ENCODE measurements at regions not wholly inside any gene's neighbourhood (a gene's known extent, or its start where the extent isn't known, plus 50 kb on each side); places are given as distances from the start of the nearest gene placed in this dataset.

DNA sequence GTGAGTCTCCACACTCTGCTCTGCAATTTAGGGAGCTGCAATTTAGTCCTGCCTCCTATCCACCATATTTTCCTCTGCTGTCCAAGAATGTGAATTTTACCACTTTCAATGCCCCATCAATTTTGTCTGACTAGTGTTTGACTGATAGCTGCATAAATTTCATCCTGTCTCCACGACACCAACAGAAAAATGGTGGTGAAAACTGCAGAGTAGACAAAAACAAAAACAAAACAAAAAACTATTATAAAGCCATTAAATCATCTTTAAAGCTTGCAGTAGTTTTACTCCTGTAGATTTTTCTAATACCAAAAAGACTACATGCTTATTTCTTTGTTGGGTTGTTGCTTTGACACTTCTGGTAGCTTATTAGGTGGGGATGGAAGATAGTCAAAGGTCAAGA is 322.0 kb downstream of the PAX1 start:
- Histone ChIP-seq H3K9me3 (ENCODE audit: control insufficient read depth in 2 of 3, insufficient read depth in 1 of 3, low read length in 3 of 3) (no peaks in the 10 kb centered on the region), H3K4me1 (ENCODE audit: control insufficient read depth in 2 of 3, insufficient read depth in 2 of 3, low read depth in 1 of 3, low read length in 3 of 3) (no peaks in the 10 kb centered on the region), H3K4me3 (ENCODE audit: low read length in 3 of 3) (no peak overlapping the region), H3K9ac (ENCODE audit: low read length in 3 of 3) (no peak overlapping the region), H3K36me3 (ENCODE audit: control insufficient read depth in 2 of 3, insufficient read depth in 3 of 3, low read length in 3 of 3) (no peaks in the 10 kb centered on the region), H3K27me3 (ENCODE audit: control insufficient read depth, insufficient read depth, low read length) (no peaks in the 10 kb centered on the region), H3K27ac (ENCODE audit: low read depth in 2 of 2, low read length in 2 of 2) (no peak overlapping the region)
- no peak for DNase-seq
- intact Hi-C loops (cut with DNase I): no loop called here
- TF ChIP-seq, protein P1, sequence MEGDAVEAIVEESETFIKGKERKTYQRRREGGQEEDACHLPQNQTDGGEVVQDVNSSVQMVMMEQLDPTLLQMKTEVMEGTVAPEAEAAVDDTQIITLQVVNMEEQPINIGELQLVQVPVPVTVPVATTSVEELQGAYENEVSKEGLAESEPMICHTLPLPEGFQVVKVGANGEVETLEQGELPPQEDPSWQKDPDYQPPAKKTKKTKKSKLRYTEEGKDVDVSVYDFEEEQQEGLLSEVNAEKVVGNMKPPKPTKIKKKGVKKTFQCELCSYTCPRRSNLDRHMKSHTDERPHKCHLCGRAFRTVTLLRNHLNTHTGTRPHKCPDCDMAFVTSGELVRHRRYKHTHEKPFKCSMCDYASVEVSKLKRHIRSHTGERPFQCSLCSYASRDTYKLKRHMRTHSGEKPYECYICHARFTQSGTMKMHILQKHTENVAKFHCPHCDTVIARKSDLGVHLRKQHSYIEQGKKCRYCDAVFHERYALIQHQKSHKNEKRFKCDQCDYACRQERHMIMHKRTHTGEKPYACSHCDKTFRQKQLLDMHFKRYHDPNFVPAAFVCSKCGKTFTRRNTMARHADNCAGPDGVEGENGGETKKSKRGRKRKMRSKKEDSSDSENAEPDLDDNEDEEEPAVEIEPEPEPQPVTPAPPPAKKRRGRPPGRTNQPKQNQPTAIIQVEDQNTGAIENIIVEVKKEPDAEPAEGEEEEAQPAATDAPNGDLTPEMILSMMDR (IDR thresholded peaks at IDR 0.05; ENCODE audit: borderline replicate concordance, extremely low read depth, insufficient read depth): no peak
- no peak for FAIRE-seq

DNA sequence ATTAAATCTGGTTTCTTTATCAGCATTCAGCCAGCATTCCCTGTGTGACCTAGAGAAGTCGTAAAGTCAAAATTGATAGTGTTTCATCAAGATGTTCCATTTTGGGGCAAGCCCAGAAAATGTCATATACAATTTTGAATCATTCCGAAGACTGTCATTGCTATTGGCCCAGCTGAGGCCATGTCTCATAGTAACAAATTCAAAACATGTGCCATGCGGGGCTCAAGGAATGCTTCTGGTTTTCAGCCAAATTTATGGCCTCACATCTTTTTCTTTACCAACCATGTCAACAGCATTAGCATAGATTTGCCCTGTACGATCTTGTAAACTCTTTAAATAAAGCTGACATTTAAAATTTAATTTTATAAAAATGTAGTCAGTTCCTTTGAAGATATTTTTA is 314.7 kb downstream of the PAX1 start:
- intact Hi-C loops (cut with DNase I): no loop called here
- no peaks in the 10 kb centered on the region for H3K4me1 ChIP-seq (ENCODE audit: control insufficient read depth in 2 of 3, insufficient read depth in 2 of 3, low read depth in 1 of 3, low read length in 3 of 3)
- H3K27ac ChIP-seq (ENCODE audit: low read depth in 2 of 2, low read length in 2 of 2): no peak overlapping the region
- TF ChIP-seq, protein P1 (IDR thresholded peaks at IDR 0.05; ENCODE audit: borderline replicate concordance, extremely low read depth, insufficient read depth): no peak
- H3K27me3 ChIP-seq (ENCODE audit: control insufficient read depth, insufficient read depth, low read length): no peaks in the 10 kb centered on the region
- no peaks in the 10 kb centered on the region for H3K9me3 ChIP-seq (ENCODE audit: control insufficient read depth in 2 of 3, insufficient read depth in 1 of 3, low read length in 3 of 3)
- no peaks in the 10 kb centered on the region for H3K36me3 ChIP-seq (ENCODE audit: control insufficient read depth in 2 of 3, insufficient read depth in 3 of 3, low read length in 3 of 3)
- no peak overlapping the region for H3K4me3 ChIP-seq (ENCODE audit: low read length in 3 of 3)
- FAIRE-seq (no peak), DNase-seq (no peak)
- H3K9ac ChIP-seq (ENCODE audit: low read length in 3 of 3): no peak overlapping the region

DNA sequence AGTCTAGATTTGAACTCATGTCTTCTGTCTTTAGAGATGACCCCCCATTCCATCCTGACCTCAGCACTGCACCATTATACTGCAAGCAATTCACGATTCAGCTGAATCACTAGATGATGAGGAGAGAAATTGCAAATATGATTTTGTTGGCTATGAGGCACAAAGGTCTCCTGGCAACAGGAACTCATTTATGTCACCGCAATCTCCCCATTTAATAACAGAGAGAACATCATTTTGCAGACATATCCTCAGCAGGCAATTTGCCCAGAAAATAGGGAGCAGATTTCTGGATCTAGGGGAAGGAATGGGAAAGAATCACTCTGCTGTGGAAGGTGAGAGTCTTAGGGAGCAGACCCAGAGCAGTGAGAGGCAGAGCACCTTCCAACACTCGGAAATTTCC is 303.0 kb downstream of the PAX1 start:
- DNase-seq: no peak
- H3K9me3 ChIP-seq (ENCODE audit: control insufficient read depth in 2 of 3, insufficient read depth in 1 of 3, low read length in 3 of 3): no peaks in the 10 kb centered on the region
- H3K4me1 ChIP-seq (ENCODE audit: control insufficient read depth in 2 of 3, insufficient read depth in 2 of 3, low read depth in 1 of 3, low read length in 3 of 3): no peaks in the 10 kb centered on the region
- H3K27me3 ChIP-seq (ENCODE audit: control insufficient read depth, insufficient read depth, low read length): no peaks in the 10 kb centered on the region
- FAIRE-seq: no peak
- H3K27ac ChIP-seq (ENCODE audit: low read depth in 2 of 2, low read length in 2 of 2): no peak overlapping the region
- no peaks in the 10 kb centered on the region for H3K36me3 ChIP-seq (ENCODE audit: control insufficient read depth in 2 of 3, insufficient read depth in 3 of 3, low read length in 3 of 3)
- TF ChIP-seq, protein P1 (IDR thresholded peaks at IDR 0.05; ENCODE audit: borderline replicate concordance, extremely low read depth, insufficient read depth): no peak
- H3K4me3 ChIP-seq (ENCODE audit: low read length in 3 of 3): no peak overlapping the region
- H3K9ac ChIP-seq (ENCODE audit: low read length in 3 of 3): no peak overlapping the region
- intact Hi-C loops (cut with DNase I): no loop called here

DNA sequence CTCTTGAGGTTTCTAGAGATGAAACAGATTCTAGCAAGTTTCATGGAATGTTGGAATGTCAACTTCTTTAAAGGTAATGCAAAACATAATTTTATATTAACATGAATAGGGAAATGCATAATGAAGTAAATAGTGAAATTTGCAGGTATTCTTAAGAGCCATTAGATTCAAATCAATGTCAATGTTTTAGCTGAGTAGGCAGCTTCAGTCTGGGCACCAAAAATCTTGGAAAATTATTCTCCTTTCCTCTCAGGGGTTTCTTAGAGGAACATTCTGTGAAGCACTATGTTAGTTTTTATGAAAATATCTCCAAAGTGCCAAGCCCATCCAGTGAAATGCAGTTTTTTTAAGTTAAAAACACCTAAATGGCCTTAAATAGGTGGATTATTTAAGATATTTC is 300.8 kb downstream of the PAX1 start:
- no peak for FAIRE-seq
- TF ChIP-seq, protein P1 (IDR thresholded peaks at IDR 0.05; ENCODE audit: borderline replicate concordance, extremely low read depth, insufficient read depth): no peak
- Histone ChIP-seq H3K4me1 (ENCODE audit: control insufficient read depth in 2 of 3, insufficient read depth in 2 of 3, low read depth in 1 of 3, low read length in 3 of 3) (no peaks in the 10 kb centered on the region), H3K4me3 (ENCODE audit: low read length in 3 of 3) (no peak overlapping the region), H3K27me3 (ENCODE audit: control insufficient read depth, insufficient read depth, low read length) (no peaks in the 10 kb centered on the region), H3K9me3 (ENCODE audit: control insufficient read depth in 2 of 3, insufficient read depth in 1 of 3, low read length in 3 of 3) (no peaks in the 10 kb centered on the region), H3K27ac (ENCODE audit: low read depth in 2 of 2, low read length in 2 of 2) (no peak overlapping the region), H3K36me3 (ENCODE audit: control insufficient read depth in 2 of 3, insufficient read depth in 3 of 3, low read length in 3 of 3) (no peaks in the 10 kb centered on the region), H3K9ac (ENCODE audit: low read length in 3 of 3) (no peak overlapping the region)
- no peak for DNase-seq
- intact Hi-C loops (cut with DNase I): no loop called here
